Hypothalamus (tissue), 51 donors: ENCODE measurements at regions not wholly inside any gene's neighbourhood (a gene's known extent, or its start where the extent isn't known, plus 50 kb on each side); places are given as distances from the start of the nearest gene placed in this dataset.

ENCODE experiments used
- DNase-seq, 51 donors: peaks; one replicate each; lab custom pipeline; 2025; lab: John Stamatoyannopoulos, UW

- DNase-seq: no peak
Observed at GRCh38 chr11:112630496-112630895, 330.7 kb upstream of the NCAM1 start.

- peak in 1 of 51 donors; percentile 21 for DNase-seq
Observed at GRCh38 chr11:112631333-112631732, 329.9 kb upstream of the NCAM1 start.

- no peak for DNase-seq
Observed at GRCh38 chr11:112632866-112633505, 328.2 kb upstream of the NCAM1 start.

GRCh38 chr11:112634551-112634950 is 326.7 kb upstream of the NCAM1 start:
- no peak for DNase-seq

- no peak for DNase-seq
Observed at GRCh38 chr11:112634995-112635737, 326.1 kb upstream of the NCAM1 start.

GRCh38 chr11:112637076-112637475 is 324.1 kb upstream of the NCAM1 start:
- DNase-seq: peak in 43 of 51 donors; percentile 9 to 96 (median 76)

GRCh38 chr11:112637876-112638275 is 323.3 kb upstream of the NCAM1 start:
- no peak for DNase-seq

- DNase-seq: no peak
Observed at GRCh38 chr11:112639469-112639868, 321.8 kb upstream of the NCAM1 start.

GRCh38 chr11:112643416-112643815 is 317.8 kb upstream of the NCAM1 start:
- no peak for DNase-seq

GRCh38 chr11:112644410-112645131 is 316.6 kb upstream of the NCAM1 start:
- DNase-seq: no peak

GRCh38 chr11:112649856-112650255 is 311.4 kb upstream of the NCAM1 start:
- DNase-seq: no peak

- no peak for DNase-seq
Observed at GRCh38 chr11:112650527-112650926, 310.7 kb upstream of the NCAM1 start.

GRCh38 chr11:112651386-112651785 is 309.8 kb upstream of the NCAM1 start:
- DNase-seq: no peak

GRCh38 chr11:112652786-112653390 is 308.3 kb upstream of the NCAM1 start:
- no peak for DNase-seq

- peak in 31 of 51 donors; percentile 2 to 80 (median 44) for DNase-seq
Observed at GRCh38 chr11:112655371-112655770, 305.8 kb upstream of the NCAM1 start.

- DNase-seq: peak in 1 of 51 donors; percentile 44
Observed at GRCh38 chr11:112656772-112657428, 304.3 kb upstream of the NCAM1 start.

- peak in 1 of 51 donors; percentile 72 for DNase-seq
Observed at GRCh38 chr11:112658431-112658878, 302.8 kb upstream of the NCAM1 start.

GRCh38 chr11:112661146-112661545 is 300.1 kb upstream of the NCAM1 start:
- no peak for DNase-seq

GRCh38 chr11:112661571-112661970 is 299.6 kb upstream of the NCAM1 start:
- no peak for DNase-seq

- no peak for DNase-seq
Observed at GRCh38 chr11:112662554-112662953, 298.7 kb upstream of the NCAM1 start.
